OCI-LY7 (cell line): ENCODE measurements at regions not wholly inside any gene's neighbourhood (a gene's known extent, or its start where the extent isn't known, plus 50 kb on each side); places are given as distances from the start of the nearest gene placed in this dataset.

ENCODE experiments used
- BruUV-seq: library from RNA; stranded (reverse); fragments of 400-500 nt; replicated peaks from 2 replicates; lab custom pipeline; 2021; lab: Mats Ljungman, UMichigan
- CTCF ChIA-PET: fragments of 300-600 bp; sonication (Branson Sonifier 250); formaldehyde crosslinking; loops from one replicate; lab custom pipeline; 2022; ENCODE audit warnings: antibody characterized with exemption; ENCODE audit not compliant: unreplicated experiment; lab: Charles Lee
- POLR2A ChIA-PET: fragments of 300-600 bp; sonication (Branson Sonifier 250); formaldehyde crosslinking; loops from one replicate; lab custom pipeline; 2022; ENCODE audit warnings: antibody characterized with exemption; lab: Charles Lee
- DNase-seq: peaks from one replicate; pipeline ENCODE4 v3.0.0-alpha.2; 2015; ENCODE audit warnings: low spot score
- H2AFZ ChIP-seq: fragments of 200-600 bp; sonication (generic), shearing (Covaris generic); 2 replicates; pipeline ENCODE4 v1.6.1; 2014; ENCODE audit warnings: mild to moderate bottlenecking, antibody characterized with exemption, low read length, moderate library complexity
- H3K27ac ChIP-seq: fragments of 200-600 bp; sonication (generic); 2 replicates; pipeline ENCODE4 v1.5.1; 2014; ENCODE audit warnings: mixed run types, low read depth, mild to moderate bottlenecking, moderate library complexity, low read length, inconsistent platforms; ENCODE audit not compliant: poor library complexity, severe bottlenecking
- H3K36me3 ChIP-seq: fragments of 200-600 bp; sonication (generic); 2 replicates; pipeline ENCODE4 v1.6.1; 2014; ENCODE audit warnings: mild to moderate bottlenecking, antibody characterized with exemption, low read length, moderate library complexity, mixed read lengths; ENCODE audit not compliant: insufficient read depth
- H3K4me1 ChIP-seq: fragments of 200-600 bp; sonication (generic); 2 replicates; pipeline ENCODE4 v1.5.1; 2014; ENCODE audit warnings: mild to moderate bottlenecking, low read length; ENCODE audit not compliant: insufficient read depth, poor library complexity, severe bottlenecking
- H3K4me2 ChIP-seq: fragments of 200-600 bp; sonication (generic); 2 replicates; pipeline ENCODE4 v1.6.1; 2014; ENCODE audit warnings: mild to moderate bottlenecking, low read length
- H3K4me3 ChIP-seq: fragments of 200-600 bp; sonication (generic); 2 replicates; pipeline ENCODE4 v1.5.1; 2014; ENCODE audit warnings: mild to moderate bottlenecking, low read depth, low read length; ENCODE audit not compliant: poor library complexity, severe bottlenecking
- H3K79me2 ChIP-seq: fragments of 200-600 bp; sonication (generic); 2 replicates; pipeline ENCODE4 v1.6.1; 2016; ENCODE audit warnings: low read depth, mild to moderate bottlenecking, low read length, moderate library complexity, mixed read lengths; ENCODE audit not compliant: insufficient read depth
- H3K9me2 ChIP-seq: fragments of 200-600 bp; sonication (generic); 2 replicates; pipeline ENCODE4 v1.6.1; 2016; ENCODE audit warnings: mild to moderate bottlenecking, low read length, mixed read lengths; ENCODE audit not compliant: insufficient read depth
- H3K9me3 ChIP-seq: fragments of 200-600 bp; sonication (generic); 2 replicates; pipeline ENCODE4 v1.6.1; 2014; ENCODE audit warnings: mild to moderate bottlenecking, mixed run types, low read length, mixed read lengths
- H4K20me1 ChIP-seq: fragments of 200-600 bp; sonication (generic); 2 replicates; pipeline ENCODE4 v1.6.1; 2014; ENCODE audit warnings: mild to moderate bottlenecking, antibody characterized with exemption, low read length, moderate library complexity, mixed read lengths; ENCODE audit not compliant: insufficient read depth
- CTCF ChIP-seq: fragments of 200-600 bp; sonication (generic); conservative IDR thresholded peaks from 2 replicates; pipeline ENCODE4 v1.5.1; 2014; ENCODE audit warnings: mild to moderate bottlenecking, antibody characterized with exemption, low read length, moderate library complexity, mixed read lengths
- EZH2phosphoT487 ChIP-seq: fragments of 200-600 bp; sonication (generic); IDR thresholded peaks from 2 replicates; pipeline ENCODE4 v1.6.1; 2018; ENCODE audit warnings: low read depth, borderline replicate concordance, mild to moderate bottlenecking, mixed run types, antibody characterized with exemption, low read length, moderate library complexity, mixed read lengths
- intact Hi-C: fragments of 100-400 bp; cut with micrococcal nuclease; formaldehyde crosslinking; loops from one replicate; pipeline ENCODE4 v1.10.0; 2022; ENCODE audit not compliant: unreplicated experiment

GRCh38 chr5:57831090-57831489 lies 348.5 kb upstream of the ACTBL2 start:
- no TSS peak for BruUV-seq
- H3K9me2 ChIP-seq: no peaks in the 10 kb centered on the region
- H2AFZ ChIP-seq: no peak overlapping the region
- DNase-seq: no peak
- H3K36me3 ChIP-seq: no peaks in the 10 kb centered on the region
- POLR2A ChIA-PET: no interaction called here
- no peak overlapping the region for H3K27ac ChIP-seq
- CTCF ChIA-PET: no interaction called here
- no peaks in the 10 kb centered on the region for H3K79me2 ChIP-seq
- no peaks in the 10 kb centered on the region for H3K4me1 ChIP-seq
- intact Hi-C loops: no loop called here
- H3K4me3 ChIP-seq: no peak overlapping the region
- TF ChIP-seq CTCF (no peak), EZH2phosphoT487 (no peak)
- H4K20me1 ChIP-seq: no peaks in the 10 kb centered on the region
- H3K9me3 ChIP-seq: no peaks in the 10 kb centered on the region
- H3K4me2 ChIP-seq: no peak overlapping the region

- Histone ChIP-seq H3K9me2 (no peaks in the 10 kb centered on the region), H3K9me3 (no peaks in the 10 kb centered on the region), H3K36me3 (no peaks in the 10 kb centered on the region), H4K20me1 (no peaks in the 10 kb centered on the region), H2AFZ (no peak overlapping the region), H3K4me1 (no peaks in the 10 kb centered on the region), H3K4me2 (no peak overlapping the region), H3K79me2 (no peaks in the 10 kb centered on the region), H3K4me3 (no peak overlapping the region), H3K27ac (no peak overlapping the region)
- intact Hi-C loops: no loop called here
- CTCF ChIA-PET: no interaction called here
- BruUV-seq: no TSS peak
- TF ChIP-seq CTCF: no peak
- no peak for TF ChIP-seq EZH2phosphoT487
- no peak for DNase-seq
- POLR2A ChIA-PET: no interaction called here
Observed at GRCh38 chr5:57828221-57828620, 345.6 kb upstream of the ACTBL2 start.

GRCh38 chr5:57825031-57825686 lies 342.5 kb upstream of the ACTBL2 start:
- no peak overlapping the region for H3K4me3 ChIP-seq
- CTCF ChIA-PET: no interaction called here
- no peak overlapping the region for H2AFZ ChIP-seq
- no peak overlapping the region for H3K27ac ChIP-seq
- no TSS peak for BruUV-seq
- TF ChIP-seq CTCF (no peak), EZH2phosphoT487 (no peak)
- no peaks in the 10 kb centered on the region for H3K9me2 ChIP-seq
- H4K20me1 ChIP-seq: no peaks in the 10 kb centered on the region
- DNase-seq: no peak
- POLR2A ChIA-PET: interaction anchor here (0.5 to 0.7 kb wide), 3 partner anchors 17 to 1023 kb away, joined by 3 read pairs; no protein-coding TSS in a partner anchor
- H3K36me3 ChIP-seq: no peaks in the 10 kb centered on the region
- intact Hi-C loops: no loop called here
- no peak overlapping the region for H3K4me2 ChIP-seq
- H3K9me3 ChIP-seq: no peaks in the 10 kb centered on the region
- no peaks in the 10 kb centered on the region for H3K79me2 ChIP-seq
- no peaks in the 10 kb centered on the region for H3K4me1 ChIP-seq
